Femur (tissue), 1 donor: ENCODE measurements at regions not wholly inside any gene's neighbourhood (a gene's known extent, or its start where the extent isn't known, plus 50 kb on each side); places are given as distances from the start of the nearest gene placed in this dataset.

Experiments used
- DNase-seq: peaks from one replicate; pipeline ENCODE4 v3.0.0-alpha.2; 2017

GRCh38 chr12:105820429-105821125, 318.2 kb downstream of the NUAK1 start:
- no peak for DNase-seq

GRCh38 chr12:105822131-105823105, 316.3 kb downstream of the NUAK1 start:
- DNase-seq, result no peak

GRCh38 chr12:105823810-105824209, 314.9 kb downstream of the NUAK1 start:
- DNase-seq, result no peak

GRCh38 chr12:105825141-105825540, 313.6 kb downstream of the NUAK1 start:
- no peak for DNase-seq

- DNase-seq, result no peak
Measured at GRCh38 chr12:105831372-105831771, 307.4 kb downstream of the NUAK1 start.

GRCh38 chr12:105832021-105832420, 306.7 kb downstream of the NUAK1 start:
- DNase-seq, result no peak

- DNase-seq, result no peak
Measured at GRCh38 chr12:105832806-105833205, 305.9 kb downstream of the NUAK1 start.

GRCh38 chr12:105834496-105834895, 304.3 kb downstream of the NUAK1 start:
- no peak for DNase-seq

GRCh38 chr12:105835580-105836241, 303.0 kb downstream of the NUAK1 start:
- no peak for DNase-seq

- DNase-seq, result no peak
Measured at GRCh38 chr12:105836242-105836622, 302.5 kb downstream of the NUAK1 start.

GRCh38 chr12:105839629-105840127, 299.1 kb downstream of the NUAK1 start:
- DNase-seq, result no peak

- DNase-seq, result no peak
Measured at GRCh38 chr12:105840384-105840783, 298.4 kb downstream of the NUAK1 start.

- DNase-seq, result no peak
Measured at GRCh38 chr12:105841840-105842239, 296.9 kb downstream of the NUAK1 start.

- DNase-seq, result no peak
Measured at GRCh38 chr12:105843561-105843960, 295.2 kb downstream of the NUAK1 start.

- DNase-seq, result peak; percentile 75
Measured at GRCh38 chr12:105843986-105844760, 294.6 kb downstream of the NUAK1 start.

GRCh38 chr12:105846331-105846730, 292.4 kb downstream of the NUAK1 start:
- no peak for DNase-seq

GRCh38 chr12:105847068-105847467, 291.7 kb downstream of the NUAK1 start:
- DNase-seq, result no peak

- DNase-seq, result no peak
Measured at GRCh38 chr12:105848286-105848685, 290.5 kb downstream of the NUAK1 start.

- no peak for DNase-seq
Measured at GRCh38 chr12:105850103-105850968, 288.4 kb downstream of the NUAK1 start.

- no peak for DNase-seq
Measured at GRCh38 chr12:105852496-105852895, 286.3 kb downstream of the NUAK1 start.

- DNase-seq, result peak; percentile 40
Measured at GRCh38 chr12:105852951-105853350, 285.8 kb downstream of the NUAK1 start.
